ENCODE measurements at regions not wholly inside any gene's neighbourhood (a gene's known extent, or its start where the extent isn't known, plus 50 kb on each side); places are given as distances from the start of the nearest gene placed in this dataset.

- WGBS, 2 experiments (ENCODE audit: extremely low coverage in 1 of 2, insufficient coverage in 1 of 2, insufficient read length in 1 of 2, insufficient replicate concordance in 2 of 2, low coverage in 1 of 2, low lambda C conversion rate in 2 of 2, missing lambda C conversion rate in 1 of 2), result 94% methylated on average over 4 of the region's 4 CpGs; no CpG with 5 or more reads in 1 of the 2 experiments
- H3K79me2 ChIP-seq (ENCODE audit: control insufficient read depth in 1 of 2, insufficient read depth in 2 of 2, low read length in 2 of 2), result no peaks in the 10 kb centered on the region
- TF ChIP-seq RBBP5 (IDR thresholded peaks at IDR 0.05; ENCODE audit: borderline replicate concordance, low read depth, low read length), result no peak
- no peak for TF ChIP-seq YY1 (IDR thresholded peaks at IDR 0.05; ENCODE audit: low read depth, low read length)
- TF ChIP-seq, protein P1, sequence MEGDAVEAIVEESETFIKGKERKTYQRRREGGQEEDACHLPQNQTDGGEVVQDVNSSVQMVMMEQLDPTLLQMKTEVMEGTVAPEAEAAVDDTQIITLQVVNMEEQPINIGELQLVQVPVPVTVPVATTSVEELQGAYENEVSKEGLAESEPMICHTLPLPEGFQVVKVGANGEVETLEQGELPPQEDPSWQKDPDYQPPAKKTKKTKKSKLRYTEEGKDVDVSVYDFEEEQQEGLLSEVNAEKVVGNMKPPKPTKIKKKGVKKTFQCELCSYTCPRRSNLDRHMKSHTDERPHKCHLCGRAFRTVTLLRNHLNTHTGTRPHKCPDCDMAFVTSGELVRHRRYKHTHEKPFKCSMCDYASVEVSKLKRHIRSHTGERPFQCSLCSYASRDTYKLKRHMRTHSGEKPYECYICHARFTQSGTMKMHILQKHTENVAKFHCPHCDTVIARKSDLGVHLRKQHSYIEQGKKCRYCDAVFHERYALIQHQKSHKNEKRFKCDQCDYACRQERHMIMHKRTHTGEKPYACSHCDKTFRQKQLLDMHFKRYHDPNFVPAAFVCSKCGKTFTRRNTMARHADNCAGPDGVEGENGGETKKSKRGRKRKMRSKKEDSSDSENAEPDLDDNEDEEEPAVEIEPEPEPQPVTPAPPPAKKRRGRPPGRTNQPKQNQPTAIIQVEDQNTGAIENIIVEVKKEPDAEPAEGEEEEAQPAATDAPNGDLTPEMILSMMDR (IDR thresholded peaks at IDR 0.05; ENCODE audit: control extremely low read depth in 1 of 3, insufficient read depth in 1 of 3, low read depth in 1 of 3, low read length in 3 of 3), result no peak
- TF ChIP-seq ASH2L (IDR thresholded peaks at IDR 0.05; ENCODE audit: low read length), result no peak
- no peak for TF ChIP-seq TCF12 (IDR thresholded peaks at IDR 0.05; ENCODE audit: low read depth, low read length)
- no peak for TF ChIP-seq SUZ12 (IDR thresholded peaks at IDR 0.05; ENCODE audit: low read length)
- TF ChIP-seq BCL11A (IDR thresholded peaks at IDR 0.05; ENCODE audit: low read depth in 2 of 2, low read length in 2 of 2), result no peak
- TF ChIP-seq SP4 (IDR thresholded peaks at IDR 0.05; ENCODE audit: low read length), result no peak
- TF ChIP-seq SP2 (IDR thresholded peaks at IDR 0.05; ENCODE audit: low read length), result no peak
- TF ChIP-seq CTBP2 (IDR thresholded peaks at IDR 0.05; ENCODE audit: borderline replicate concordance, insufficient read depth, insufficient read length, low read length), result no peak
- TF ChIP-seq TAF7 (optimal IDR thresholded peaks at IDR 0.05; ENCODE audit: borderline replicate concordance, low read depth, low read length), result no peak
- TF ChIP-seq KDM5A (IDR thresholded peaks at IDR 0.05; ENCODE audit: low read length), result no peak
- no peak for TF ChIP-seq RNF2 (IDR thresholded peaks at IDR 0.05; ENCODE audit: borderline replicate concordance, low read depth, low read length, missing control alignments, poor library complexity, severe bottlenecking)
Observed at GRCh38 chr6:144621332-144621731, 336.2 kb downstream of the UTRN start.

More at GRCh38 chr6:144621332-144621731, 336.2 kb downstream of the UTRN start:
- Histone ChIP-seq H4K20me1 (replicated peaks in 1 of 2; ENCODE audit: control insufficient read depth in 1 of 2, insufficient read depth in 2 of 2, low read length in 2 of 2) (no peaks in the 10 kb centered on the region), H4K91ac (replicated peaks; ENCODE audit: insufficient read length, low read length) (no peak overlapping the region), H3K4me2 (ENCODE audit: insufficient read depth in 1 of 2, low read depth in 2 of 2, low read length in 2 of 2) (no peak overlapping the region), H4K8ac (ENCODE audit: extremely low read depth, insufficient read depth, low read length) (no peak overlapping the region), H4K5ac (ENCODE audit: insufficient read length, low read depth, low read length) (no peak overlapping the region), H2BK15ac (ENCODE audit: low read length) (no peak overlapping the region), H2AK5ac (ENCODE audit: low read depth, low read length) (no peak overlapping the region), H3K18ac (ENCODE audit: extremely low read depth, low read length) (no peak overlapping the region), H3K23me2 (ENCODE audit: low read depth, low read length) (no peaks in the 10 kb centered on the region), H3K79me1 (ENCODE audit: low read depth, low read length) (no peaks in the 10 kb centered on the region), H3K4me1 (replicated peaks in 1 of 4; ENCODE audit: control insufficient read depth in 3 of 4, insufficient read depth in 4 of 4, low read length in 3 of 4) (peaks cover 3 to 12% (median 7%) of the 10 kb centered on the region in 4 experiments; a peak in 6 of 7 replicates), H3K9ac (replicated peaks in 1 of 4; ENCODE audit: extremely low read depth in 1 of 4, low read depth in 3 of 4, low read length in 3 of 4) (no peak overlapping the region), H2BK20ac (ENCODE audit: low read length) (no peak overlapping the region), H2BK5ac (ENCODE audit: low read depth, low read length) (no peak overlapping the region), H3K4me3 (ENCODE audit: extremely low read depth in 1 of 4, insufficient read depth in 2 of 4, low read depth in 3 of 4, low read length in 4 of 4) (no peak overlapping the region), H3K9me3 (ENCODE audit: insufficient read depth in 2 of 2, low read depth in 1 of 2, low read length in 1 of 2) (no peaks in the 10 kb centered on the region), H2AFZ (ENCODE audit: low read length) (no peak overlapping the region), H3K23ac (ENCODE audit: insufficient read length) (no peak overlapping the region), H3K27me3 (replicated peaks in 1 of 4; ENCODE audit: control insufficient read depth in 3 of 4, extremely low read depth in 1 of 4, insufficient read depth in 3 of 4, low read length in 3 of 4) (no peaks in the 10 kb centered on the region), H2BK12ac (ENCODE audit: low read depth, low read length) (no peak overlapping the region), H3K27ac (ENCODE audit: low read depth, low read length) (no peak overlapping the region), H3K4ac (replicated peaks; ENCODE audit: insufficient read length, low read depth, low read length) (no peak overlapping the region), H3K56ac (replicated peaks; ENCODE audit: insufficient read length, low read depth, low read length) (no peak overlapping the region), H3K36me3 (ENCODE audit: control insufficient read depth in 2 of 4, insufficient read depth in 4 of 4, low read length in 3 of 4) (no peaks in the 10 kb centered on the region), H3K14ac (ENCODE audit: insufficient read length) (no peak overlapping the region), H2BK120ac (replicated peaks; ENCODE audit: low read depth, low read length) (no peak overlapping the region)
- ChIA-PET CTCF (ENCODE audit: partially characterized antibody) (no interaction called here), POLR2A (ENCODE audit: partially characterized antibody) (no interaction called here)
- no peak for FAIRE-seq
- no peak for DNase-seq (ENCODE audit: low read depth in 1 of 2, low spot score in 2 of 2)

Measured in H1 (cell line).